ENCODE measurements at regions not wholly inside any gene's neighbourhood (a gene's known extent, or its start where the extent isn't known, plus 50 kb on each side); places are given as distances from the start of the nearest gene placed in this dataset.

- DNase-seq: peak; percentile 34
Measured at GRCh38 chr12:71071536-71072097, 86.2 kb downstream of the TSPAN8 start.

DNA sequence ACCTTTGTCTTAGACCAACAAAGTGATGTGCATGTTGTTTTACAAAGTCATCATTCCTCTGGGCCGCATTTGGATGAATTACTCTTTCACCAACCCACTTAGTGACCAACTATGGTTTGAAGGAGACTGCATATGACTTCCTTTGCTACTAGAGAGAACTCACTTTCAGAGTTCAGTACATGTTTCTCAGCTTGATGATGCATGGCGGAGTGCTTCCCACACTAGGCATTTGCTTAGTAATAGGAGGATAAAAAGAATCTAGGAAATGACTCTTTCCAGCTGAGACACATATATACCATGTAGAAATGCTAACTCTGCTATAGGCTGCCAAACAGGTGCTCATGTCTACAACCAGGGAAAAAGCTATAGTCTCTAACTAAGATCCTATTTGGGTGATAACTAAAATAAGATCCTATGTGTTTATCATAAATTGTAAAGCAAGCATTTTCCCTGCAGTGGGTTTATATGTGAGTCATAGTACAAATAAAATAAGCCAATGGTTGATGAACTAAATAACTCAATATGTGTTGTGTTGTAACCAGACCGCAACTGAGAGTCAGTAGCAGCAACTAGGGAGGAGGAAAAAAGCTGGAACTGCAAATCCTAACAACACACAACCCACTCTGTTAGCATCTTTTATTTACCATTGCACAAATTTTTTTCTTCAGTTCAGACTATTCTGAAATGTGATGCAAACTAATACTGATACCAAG is 87.2 kb downstream of the TSPAN8 start:
- peak; percentile 47 for DNase-seq

- DNase-seq: no peak
Measured at GRCh38 chr12:71069311-71069710, 88.5 kb downstream of the TSPAN8 start.

DNA sequence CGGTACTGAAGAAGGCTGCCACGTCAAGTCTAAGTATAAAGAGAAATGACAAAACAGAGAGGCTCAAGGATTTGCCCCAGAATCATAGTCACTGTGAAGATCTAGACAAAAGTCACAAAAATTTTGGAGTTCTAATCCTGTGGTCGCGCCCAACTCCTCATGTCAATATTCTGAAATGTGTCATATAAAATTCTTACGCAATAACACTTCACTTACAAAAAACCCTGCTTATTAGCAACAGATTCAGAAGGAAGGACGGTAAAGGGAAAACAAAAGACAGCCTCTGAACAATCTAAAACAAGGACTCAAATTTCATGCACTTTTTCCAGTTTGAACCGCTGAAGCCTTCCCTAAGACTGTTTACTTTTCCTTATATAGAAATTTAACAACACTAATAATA is 94.7 kb downstream of the TSPAN8 start:
- DNase-seq: no peak

- DNase-seq: no peak
Measured at GRCh38 chr12:71061451-71061850, 96.3 kb downstream of the TSPAN8 start.

DNA sequence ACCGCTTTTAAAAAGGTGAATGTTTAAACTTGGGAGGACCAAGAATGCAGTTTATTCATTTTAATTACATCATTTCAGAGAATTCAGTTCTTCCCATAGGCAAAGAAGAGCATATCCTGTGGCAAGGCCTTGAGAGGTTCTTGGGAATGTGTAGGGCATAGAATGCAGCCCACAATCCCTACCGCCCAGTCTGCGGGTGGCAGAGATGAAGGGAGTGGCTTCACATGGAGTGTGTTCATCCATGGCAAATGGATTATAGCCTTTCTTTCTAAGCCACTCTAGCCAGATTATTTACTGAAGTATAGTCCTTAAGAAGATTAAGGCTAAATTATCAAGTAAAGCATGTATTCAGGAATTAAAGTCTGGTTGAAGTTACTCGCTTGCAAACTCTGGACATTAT is 97.4 kb downstream of the TSPAN8 start:
- no peak for DNase-seq

- DNase-seq: peak; percentile 20
Measured at GRCh38 chr12:71057330-71057729, 100.5 kb downstream of the TSPAN8 start.

DNA sequence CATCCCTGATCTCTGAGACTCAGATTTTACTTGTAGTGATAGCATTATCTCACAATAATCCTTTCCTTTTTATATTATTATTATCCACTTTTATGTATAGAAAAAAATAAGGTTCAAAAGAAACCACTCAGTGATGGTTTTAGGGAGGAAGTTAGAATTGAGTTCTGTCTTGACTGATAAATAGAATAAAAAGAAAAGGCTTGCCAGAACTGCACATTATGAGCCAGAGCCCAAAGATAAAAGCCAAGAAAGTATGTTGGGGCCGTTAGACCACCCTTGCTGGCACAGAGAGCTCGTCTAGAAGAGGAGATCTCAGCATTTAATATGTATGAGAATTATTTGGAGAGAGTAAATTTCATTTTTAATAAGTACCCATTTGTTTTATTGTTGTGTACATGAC is 103.2 kb downstream of the TSPAN8 start:
- DNase-seq: no peak

- DNase-seq: peak; percentile 88
Measured at GRCh38 chr12:71046215-71046614, 111.6 kb downstream of the TSPAN8 start.

- DNase-seq: peak; percentile 76
Measured at GRCh38 chr12:71045781-71046180, 112.0 kb downstream of the TSPAN8 start.

- no peak for DNase-seq
Measured at GRCh38 chr12:71041476-71041875, 116.3 kb downstream of the TSPAN8 start.

GRCh38 chr12:71038960-71039359 is 118.4 kb upstream of the PTPRR start:
- DNase-seq: no peak

GRCh38 chr12:71036526-71036925 is 116.0 kb upstream of the PTPRR start:
- no peak for DNase-seq

GRCh38 chr12:71032933-71033332 is 112.4 kb upstream of the PTPRR start:
- no peak for DNase-seq

- no peak for DNase-seq
Measured at GRCh38 chr12:71029302-71029701, 108.8 kb upstream of the PTPRR start.

DNA sequence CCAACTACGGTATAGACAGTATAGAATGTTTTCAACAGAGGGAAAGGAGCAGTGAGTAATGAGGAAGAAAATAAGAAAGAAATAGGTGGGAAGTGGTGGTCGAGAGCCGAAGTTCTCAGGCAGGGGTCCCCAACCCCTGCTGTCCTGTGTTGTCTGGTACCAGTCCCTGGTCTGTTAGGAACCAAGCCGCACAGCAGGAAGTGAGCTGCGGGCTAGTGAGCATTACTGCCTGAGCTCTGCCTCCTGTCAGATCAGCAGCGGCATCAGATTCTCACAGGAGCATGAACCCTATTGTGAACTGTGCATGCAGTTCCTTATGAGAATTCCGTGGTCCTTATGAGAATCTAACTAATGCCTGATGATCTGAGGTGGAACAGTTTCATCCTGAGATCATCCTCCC is 107.3 kb upstream of the PTPRR start:
- no peak for DNase-seq

- no peak for DNase-seq
Measured at GRCh38 chr12:71024827-71025226, 104.3 kb upstream of the PTPRR start.

- no peak for DNase-seq
Measured at GRCh38 chr12:71024281-71024680, 103.7 kb upstream of the PTPRR start.

- no peak for DNase-seq
Measured at GRCh38 chr12:71021491-71021890, 101.0 kb upstream of the PTPRR start.

DNA sequence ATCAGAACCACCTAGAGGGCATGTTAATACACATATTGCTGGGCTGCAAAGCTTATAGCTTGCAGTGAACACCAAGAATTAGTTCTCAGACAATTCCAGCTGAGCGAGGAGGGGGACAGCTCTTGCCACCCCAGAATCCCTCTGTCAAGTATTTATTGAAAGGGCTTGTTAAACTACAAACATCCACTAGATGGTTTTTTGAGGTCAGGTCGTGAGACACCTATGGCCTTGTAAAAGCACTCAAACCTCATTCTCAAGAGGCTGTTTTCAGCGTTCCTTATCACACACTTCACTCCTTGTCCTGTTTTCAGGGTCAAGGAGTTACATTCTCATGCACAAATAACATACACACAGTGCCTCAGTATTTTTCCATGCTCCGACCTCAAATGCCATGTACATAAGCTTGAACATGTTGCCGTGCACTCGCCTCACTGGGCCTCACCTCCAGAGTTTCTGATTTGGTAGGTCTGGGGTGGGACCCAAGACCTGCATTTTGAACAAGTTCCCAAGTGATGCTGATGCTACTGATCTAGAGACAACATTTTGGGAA is 98.8 kb upstream of the PTPRR start:
- DNase-seq: no peak

GRCh38 chr12:71018682-71019081 is 98.1 kb upstream of the PTPRR start:
- DNase-seq: no peak

DNA sequence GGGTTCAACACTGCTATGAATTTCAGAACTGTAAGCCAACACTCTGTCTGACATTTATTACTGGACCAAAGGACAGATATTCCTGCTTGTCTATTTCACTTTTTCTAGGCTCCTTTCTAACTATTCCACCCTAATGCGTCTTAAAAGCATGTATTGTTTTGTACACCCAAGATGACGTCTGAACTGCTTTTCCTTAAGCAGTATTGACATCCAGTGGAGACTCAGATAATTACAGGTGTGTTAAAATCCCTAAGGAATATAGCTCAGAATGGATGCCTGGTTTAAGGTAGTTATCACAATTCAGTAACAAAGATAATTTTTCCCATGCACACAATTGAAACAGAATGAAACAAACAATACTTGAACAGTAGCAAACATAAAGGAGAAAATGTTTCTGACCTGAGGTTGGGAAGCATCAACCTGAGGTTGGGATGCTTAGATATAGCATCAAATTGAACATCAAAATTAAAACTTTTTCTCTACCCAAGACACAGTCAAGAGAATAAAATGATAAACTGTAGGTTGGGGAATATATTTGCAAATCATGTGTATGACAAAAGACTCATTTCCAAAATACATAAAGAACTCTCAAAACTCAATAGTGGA is 93.7 kb upstream of the PTPRR start:
- peak; percentile 42 for DNase-seq

GRCh38 chr12:71011261-71011660 is 90.7 kb upstream of the PTPRR start:
- peak; percentile 45 for DNase-seq

DNA sequence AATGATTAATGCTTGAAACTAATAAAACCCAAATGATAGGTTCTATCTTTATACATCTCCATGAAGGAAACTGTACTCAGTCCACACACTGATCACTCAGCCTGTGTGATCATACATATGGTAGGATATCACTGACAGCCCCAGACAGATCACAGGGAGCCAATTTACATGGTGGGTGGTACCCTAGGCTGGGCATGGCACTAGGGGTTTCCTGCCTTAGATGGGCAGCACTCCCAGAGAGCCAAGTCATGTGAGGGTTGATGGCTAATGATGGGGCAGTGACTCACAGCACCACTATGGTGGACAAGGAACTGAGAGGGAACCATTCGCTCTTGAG is 89.6 kb upstream of the PTPRR start:
- DNase-seq: no peak

All from fibroblast of skin of right quadriceps (primary cell).